ENCODE measurements at regions not wholly inside any gene's neighbourhood (a gene's known extent, or its start where the extent isn't known, plus 50 kb on each side); places are given as distances from the start of the nearest gene placed in this dataset.

GRCh38 chr13:111950697-111951096, 116.3 kb upstream of the SOX1 start:
- no peak for DNase-seq (ENCODE audit: low read depth in 2 of 2)

- no peak for DNase-seq (ENCODE audit: low read depth in 2 of 2)
These were observed 114.9 kb upstream of the SOX1 start for GRCh38 chr13:111952032-111952431.

GRCh38 chr13:111952814-111953213, 114.1 kb upstream of the SOX1 start:
- DNase-seq (ENCODE audit: low read depth in 2 of 2), result no peak

- no peak for DNase-seq (ENCODE audit: low read depth in 2 of 2)
These were observed 113.3 kb upstream of the SOX1 start for GRCh38 chr13:111953546-111954178.

GRCh38 chr13:111954661-111955411, 112.1 kb upstream of the SOX1 start:
- DNase-seq (ENCODE audit: low read depth in 2 of 2), result no peak

- DNase-seq (ENCODE audit: low read depth in 2 of 2), result no peak
These were observed 111.4 kb upstream of the SOX1 start for GRCh38 chr13:111955412-111956065.

- no peak for DNase-seq (ENCODE audit: low read depth in 2 of 2)
These were observed 110.4 kb upstream of the SOX1 start for GRCh38 chr13:111956261-111957151.

- no peak for DNase-seq (ENCODE audit: low read depth in 2 of 2)
These were observed 109.0 kb upstream of the SOX1 start for GRCh38 chr13:111957913-111958450.

GRCh38 chr13:111958612-111959395, 108.1 kb upstream of the SOX1 start:
- no peak for DNase-seq (ENCODE audit: low read depth in 2 of 2)

- no peak for DNase-seq (ENCODE audit: low read depth in 2 of 2)
These were observed 106.7 kb upstream of the SOX1 start for GRCh38 chr13:111960152-111960772.

GRCh38 chr13:111961236-111961635, 105.7 kb upstream of the SOX1 start:
- no peak for DNase-seq (ENCODE audit: low read depth in 2 of 2)

- no peak for DNase-seq (ENCODE audit: low read depth in 2 of 2)
These were observed 105.2 kb upstream of the SOX1 start for GRCh38 chr13:111961651-111962192.

GRCh38 chr13:111962431-111962891, 104.5 kb upstream of the SOX1 start:
- no peak for DNase-seq (ENCODE audit: low read depth in 2 of 2)

GRCh38 chr13:111963031-111963430, 103.9 kb upstream of the SOX1 start:
- DNase-seq (ENCODE audit: low read depth in 2 of 2), result no peak

- no peak for DNase-seq (ENCODE audit: low read depth in 2 of 2)
These were observed 102.4 kb upstream of the SOX1 start for GRCh38 chr13:111964411-111965035.

- DNase-seq (ENCODE audit: low read depth in 2 of 2), result no peak
These were observed 101.3 kb upstream of the SOX1 start for GRCh38 chr13:111965466-111966214.

- DNase-seq (ENCODE audit: low read depth in 2 of 2), result no peak
These were observed 100.0 kb upstream of the SOX1 start for GRCh38 chr13:111966933-111967332.

- no peak for DNase-seq (ENCODE audit: low read depth in 2 of 2)
These were observed 99.3 kb upstream of the SOX1 start for GRCh38 chr13:111967572-111968201.
